Stomach (tissue), 4 donors: ENCODE measurements at regions not wholly inside any gene's neighbourhood (a gene's known extent, or its start where the extent isn't known, plus 50 kb on each side); places are given as distances from the start of the nearest gene placed in this dataset.

Source experiments
- CTCF ChIP-seq, 7 experiments: fragments of 450-650 bp in 4 of 7; fragments of 200-600 bp in 3 of 7; sonication (generic) in 3 of 7; IDR thresholded peaks; one replicate each; pipeline ENCODE4 v1.5.1; 2016 to 2019; ENCODE audit warnings: antibody characterized with exemption in 7 of 7, control low read depth in 2 of 7, mild to moderate bottlenecking in 1 of 7
- POLR2A ChIP-seq, 4 donors: fragments of 450-650 bp; IDR thresholded peaks; one replicate each; pipeline ENCODE4 v1.6.1; 2016; ENCODE audit warnings: antibody characterized with exemption in 4 of 4, control low read depth in 2 of 4, mild to moderate bottlenecking in 1 of 4, moderate library complexity in 1 of 4

GRCh38 chr4:160611181-160611580 is 1508.3 kb downstream of the RAPGEF2 start:
- TF ChIP-seq CTCF (IDR thresholded peaks at IDR 0.05) (no peak), POLR2A (IDR thresholded peaks at IDR 0.05) (no peak)
